ENCODE measurements at regions not wholly inside any gene's neighbourhood (a gene's known extent, or its start where the extent isn't known, plus 50 kb on each side); places are given as distances from the start of the nearest gene placed in this dataset.

DNA sequence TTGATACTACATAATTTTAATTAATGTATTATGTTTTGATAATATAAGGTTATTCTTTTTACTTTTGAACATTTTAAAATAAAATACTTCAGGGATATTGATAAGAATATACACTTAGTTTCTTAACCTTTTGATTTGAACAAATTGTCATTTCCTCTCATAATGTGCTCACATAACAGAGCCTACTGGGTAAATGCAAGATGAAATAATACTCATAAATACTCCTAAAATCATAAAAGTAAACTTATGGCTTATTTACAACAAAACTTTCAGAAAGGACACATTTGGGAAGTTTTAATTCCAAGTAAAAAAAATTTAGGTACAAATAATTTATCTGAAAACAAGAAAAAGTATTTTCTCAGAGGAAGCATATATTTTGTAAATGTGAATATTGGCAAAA is 101.6 kb upstream of the ABCB5 start:
- no peak for TF ChIP-seq CTCF (IDR thresholded peaks at IDR 0.05; ENCODE audit: low read depth, low read length)
- TF ChIP-seq EZH2phosphoT487 (IDR thresholded peaks at IDR 0.05; ENCODE audit: low read depth): no peak
